CMK (cell line): ENCODE measurements at regions not wholly inside any gene's neighbourhood (a gene's known extent, or its start where the extent isn't known, plus 50 kb on each side); places are given as distances from the start of the nearest gene placed in this dataset.
"Not testable (repeated sequence)": the region's sequence is repeated elsewhere in the genome, so short reads cannot be mapped to it uniquely, and the experiment has no call there.

Source experiments
- DNase-seq: peaks from one replicate; pipeline ENCODE4 v3.0.0-alpha.2; 2010; ENCODE audit warnings: low read depth

- DNase-seq: no peak
Observed at GRCh38 chr6:125431971-125432370, 130.2 kb upstream of the HDDC2 start.

- no peak for DNase-seq
Observed at GRCh38 chr6:125432963-125433362, 131.2 kb upstream of the HDDC2 start.

GRCh38 chr6:125434760-125435159, 133.0 kb upstream of the HDDC2 start:
- DNase-seq: no peak

GRCh38 chr6:125439512-125439911, 137.7 kb upstream of the HDDC2 start:
- DNase-seq: no peak

GRCh38 chr6:125444006-125444923, 142.5 kb upstream of the HDDC2 start:
- DNase-seq: no peak

GRCh38 chr6:125445054-125445453, 143.3 kb upstream of the HDDC2 start:
- no peak for DNase-seq

GRCh38 chr6:125446011-125446410, 144.2 kb upstream of the HDDC2 start:
- DNase-seq: no peak

- no peak for DNase-seq
Observed at GRCh38 chr6:125451750-125452149, 150.0 kb upstream of the HDDC2 start.

GRCh38 chr6:125453516-125453915, 151.7 kb upstream of the HDDC2 start:
- DNase-seq: no peak

GRCh38 chr6:125454351-125454750, 152.6 kb upstream of the HDDC2 start:
- DNase-seq: no peak

- not testable (repeated sequence) for DNase-seq
Observed at GRCh38 chr6:125458493-125458892, 156.7 kb upstream of the HDDC2 start.

GRCh38 chr6:125465332-125465731, 163.6 kb upstream of the HDDC2 start:
- not testable (repeated sequence) for DNase-seq

- DNase-seq: no peak
Observed at GRCh38 chr6:125469915-125470314, 168.1 kb upstream of the HDDC2 start.

- DNase-seq: no peak
Observed at GRCh38 chr6:125471667-125472066, 169.9 kb upstream of the HDDC2 start.

- DNase-seq: no peak
Observed at GRCh38 chr6:125474061-125474460, 172.3 kb upstream of the HDDC2 start.

- no peak for DNase-seq
Observed at GRCh38 chr6:125477156-125477555, 175.4 kb upstream of the HDDC2 start.

GRCh38 chr6:125477844-125478243, 176.1 kb upstream of the HDDC2 start:
- no peak for DNase-seq

- no peak for DNase-seq
Observed at GRCh38 chr6:125480146-125480545, 178.4 kb upstream of the HDDC2 start.

GRCh38 chr6:125480571-125480970, 178.8 kb upstream of the HDDC2 start:
- DNase-seq: no peak

GRCh38 chr6:125481056-125481455, 179.3 kb upstream of the HDDC2 start:
- DNase-seq: no peak

GRCh38 chr6:125485757-125486156, 184.0 kb upstream of the HDDC2 start:
- DNase-seq: no peak

GRCh38 chr6:125486881-125487280, 185.1 kb upstream of the HDDC2 start:
- DNase-seq: no peak

GRCh38 chr6:125489579-125490285, 188.0 kb upstream of the HDDC2 start:
- no peak for DNase-seq
